ENCODE measurements at regions not wholly inside any gene's neighbourhood (a gene's known extent, or its start where the extent isn't known, plus 50 kb on each side); places are given as distances from the start of the nearest gene placed in this dataset.

DNA sequence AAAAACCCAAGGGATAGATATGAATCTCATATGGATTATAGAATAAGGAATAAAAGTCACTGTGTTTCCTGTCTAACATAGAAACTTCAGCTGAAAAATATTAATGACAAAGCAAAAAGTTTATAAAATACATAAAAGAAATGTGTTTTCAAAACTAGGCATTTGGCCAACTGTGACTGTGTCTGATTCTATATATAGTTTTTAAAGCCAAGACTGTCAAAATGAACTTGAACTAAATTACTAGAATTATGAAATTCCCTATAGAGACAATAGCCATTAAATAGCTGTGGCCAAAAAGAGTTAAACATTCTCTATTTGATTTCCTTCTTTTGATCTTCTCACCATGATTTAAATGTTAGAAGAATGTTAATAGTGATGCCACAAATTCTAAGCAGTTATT, 311.2 kb upstream of the SEMA3D start:
- DNase-seq (ENCODE audit: low spot score) = no peak

DNA sequence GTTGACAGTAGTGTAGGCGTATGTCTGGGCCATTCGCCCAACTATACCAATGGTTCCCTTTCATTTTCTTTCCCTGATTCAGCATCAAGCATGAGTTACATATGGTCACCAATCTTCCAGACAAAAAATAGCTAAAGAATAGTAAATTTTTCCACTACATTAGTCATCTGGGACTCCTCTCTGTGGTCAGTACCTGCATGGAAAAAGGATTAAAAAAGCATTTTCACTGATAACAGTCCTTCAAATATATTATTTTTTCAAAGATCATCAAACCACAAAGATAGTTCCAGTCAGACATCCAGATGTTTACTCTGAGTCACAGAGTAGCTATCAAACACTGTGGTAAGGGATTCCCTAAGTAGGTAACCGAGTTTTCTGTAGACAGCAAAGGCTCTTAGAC, 302.6 kb upstream of the SEMA3D start:
- DNase-seq (ENCODE audit: low spot score) = no peak

DNA sequence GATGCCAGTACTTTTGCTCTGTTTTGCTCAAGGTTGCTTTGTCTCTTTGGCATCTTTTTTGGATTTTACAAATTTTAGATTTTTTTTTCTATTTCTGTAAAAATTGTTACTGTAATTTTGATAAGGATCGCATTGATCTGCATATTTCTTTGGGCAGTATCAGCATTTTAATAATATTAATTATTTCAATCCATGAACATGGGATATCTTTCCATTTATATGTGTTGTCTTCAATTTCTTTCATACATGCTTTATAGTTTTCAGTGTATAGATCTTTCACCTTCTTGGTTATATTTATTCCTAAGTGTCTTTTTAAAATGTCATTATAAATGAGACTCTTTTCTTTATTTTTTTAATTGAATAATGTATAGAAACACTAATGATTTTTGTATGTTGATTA, 301.6 kb upstream of the SEMA3D start:
- no peak for DNase-seq (ENCODE audit: low spot score)

DNA sequence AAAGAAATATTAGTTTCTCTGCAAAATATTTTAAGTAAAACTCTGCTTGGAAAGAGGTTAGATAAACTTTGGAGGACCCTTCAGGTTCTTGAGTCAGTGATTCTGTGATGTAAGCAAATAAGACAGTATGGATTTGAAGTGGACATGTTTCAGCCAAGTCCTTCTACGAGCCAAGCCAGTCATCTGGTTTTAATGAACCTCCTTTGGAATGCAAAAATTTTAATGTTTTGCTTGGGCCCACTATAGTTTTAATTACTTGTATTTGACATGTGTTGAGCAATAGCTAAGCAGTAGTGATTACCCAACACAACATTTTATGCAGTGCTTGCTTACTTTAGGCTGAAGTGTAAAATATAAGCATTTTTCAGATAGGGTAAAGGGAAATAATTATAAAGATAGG, 296.3 kb upstream of the SEMA3D start:
- no peak for DNase-seq (ENCODE audit: low spot score)

DNA sequence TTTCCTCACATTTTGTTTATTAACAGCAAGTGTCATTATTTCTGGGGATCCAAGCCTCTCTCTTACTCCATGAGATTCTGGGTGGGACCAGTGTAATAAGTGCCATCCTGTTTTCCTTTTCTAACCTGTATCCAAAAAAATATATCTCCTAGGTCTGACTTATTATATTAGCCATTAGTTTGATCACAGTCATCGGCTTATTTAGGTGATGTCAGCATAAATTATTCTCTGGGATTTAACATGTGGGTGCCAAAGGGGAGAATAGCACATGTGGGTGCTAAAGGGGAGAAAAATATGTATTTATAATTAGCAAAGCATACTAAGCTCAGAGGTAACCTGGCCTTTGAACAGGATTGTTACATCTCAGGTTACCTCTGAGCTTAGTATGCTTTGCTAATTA, 293.8 kb upstream of the SEMA3D start:
- DNase-seq (ENCODE audit: low spot score) = no peak

DNA sequence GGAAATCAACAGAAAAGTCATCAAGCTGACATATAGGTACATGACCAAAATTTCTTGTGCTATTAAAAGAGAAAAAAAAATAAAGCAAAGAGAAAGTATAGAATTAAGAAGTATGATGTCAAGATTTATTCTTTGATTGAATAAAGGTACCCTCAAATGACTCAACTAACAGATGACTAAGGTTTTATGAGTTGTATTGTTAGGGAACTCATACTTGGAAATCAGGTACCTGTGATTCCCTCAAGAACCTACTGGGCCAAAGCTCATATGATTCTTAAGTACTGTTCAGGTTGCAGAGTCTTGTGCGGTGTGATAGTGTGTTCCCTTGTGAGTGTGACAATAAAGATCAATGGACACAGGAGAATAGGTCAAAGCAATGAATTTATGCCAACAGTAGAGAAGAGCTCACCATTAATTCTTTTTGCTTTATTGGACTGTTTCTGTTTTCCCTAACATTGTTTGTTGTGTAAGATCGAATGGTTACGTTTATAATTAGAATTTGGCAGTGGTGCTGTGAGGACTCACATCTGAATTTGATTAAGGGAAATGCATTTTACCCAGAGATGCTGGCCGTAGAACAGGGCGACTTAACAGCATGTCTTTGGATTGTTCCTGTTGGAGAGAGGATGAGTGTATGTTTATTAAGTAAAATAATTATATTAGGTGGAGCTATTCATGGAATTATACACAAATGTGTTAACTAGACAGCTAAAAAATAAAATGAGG, 293.2 kb upstream of the SEMA3D start:
- no peak for DNase-seq (ENCODE audit: low spot score)

DNA sequence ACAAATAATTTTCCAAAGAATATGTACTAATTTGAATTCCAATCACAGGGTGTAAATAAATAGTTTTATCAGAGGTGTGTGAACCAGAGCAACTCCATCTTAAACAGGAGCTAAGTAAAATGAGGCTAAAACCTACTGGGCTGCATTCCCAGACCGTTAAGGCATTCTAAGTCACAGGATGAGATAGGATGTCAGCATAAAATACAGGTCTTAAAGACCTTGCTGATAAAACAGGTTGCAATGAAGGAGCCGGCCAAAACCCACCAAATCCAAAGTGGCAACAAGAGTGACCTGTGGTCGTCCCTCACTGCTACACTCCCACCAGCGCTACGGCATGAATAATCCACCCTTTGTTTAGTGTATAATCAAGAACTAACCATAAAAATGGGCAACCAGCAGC, 291.7 kb upstream of the SEMA3D start:
- no peak for DNase-seq (ENCODE audit: low spot score)

DNA sequence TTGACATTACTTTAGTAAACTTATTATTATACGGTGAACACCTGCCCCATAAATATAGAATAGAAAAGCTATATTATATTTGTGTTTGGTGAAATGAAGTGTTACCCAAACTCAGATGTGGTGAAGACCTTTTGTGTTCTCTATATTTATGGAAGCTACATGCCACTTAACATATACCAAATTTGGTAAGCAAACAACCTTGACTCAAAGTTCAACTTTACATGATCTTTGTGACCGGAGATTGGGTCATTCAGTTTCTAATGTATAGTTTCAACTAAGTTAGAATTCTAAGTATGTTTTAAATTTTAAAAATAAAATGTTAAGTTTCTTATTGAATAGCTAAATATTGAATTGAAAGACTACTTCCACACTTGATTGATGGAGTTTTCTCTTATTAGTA, 288.6 kb upstream of the SEMA3D start:
- DNase-seq (ENCODE audit: low spot score) = no peak

DNA sequence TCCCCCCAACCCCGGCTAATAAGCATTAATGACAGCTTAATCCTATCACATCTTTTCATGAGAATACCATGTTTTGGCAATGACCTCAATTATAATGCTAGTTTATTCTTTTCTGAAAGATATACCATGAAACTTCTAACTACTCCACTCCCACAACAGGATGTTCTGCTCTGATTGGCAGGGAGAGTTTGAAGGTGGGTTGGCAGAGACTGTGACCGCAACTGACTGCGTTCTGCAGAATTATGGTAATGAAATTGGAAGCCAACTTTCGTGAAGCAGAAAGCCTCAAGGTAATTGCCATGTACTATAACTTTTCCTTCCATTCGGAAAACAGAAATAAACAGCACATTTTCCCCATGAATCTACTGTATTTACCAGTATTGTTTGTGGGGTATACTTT, 288.2 kb upstream of the SEMA3D start:
- DNase-seq (ENCODE audit: low spot score) = no peak

DNA sequence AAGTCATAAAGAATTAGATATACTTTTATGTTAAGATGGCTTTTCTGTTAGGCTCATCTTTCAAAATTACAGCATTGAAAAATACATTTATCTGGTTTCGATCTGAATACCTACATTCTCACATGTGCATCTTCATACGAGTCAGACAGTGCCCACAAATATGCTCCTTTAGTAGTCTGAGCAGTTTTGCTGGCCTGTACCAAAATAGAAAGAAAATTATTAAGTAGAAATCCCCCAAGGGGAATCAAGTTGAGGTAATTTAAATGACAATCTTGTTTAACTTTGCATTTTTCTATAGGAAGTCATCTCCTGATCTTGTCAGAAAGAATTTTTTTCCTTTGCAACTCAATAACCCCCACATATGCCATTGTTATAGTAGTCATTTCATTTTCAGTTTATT, 287.4 kb upstream of the SEMA3D start:
- DNase-seq (ENCODE audit: low spot score) = no peak

DNA sequence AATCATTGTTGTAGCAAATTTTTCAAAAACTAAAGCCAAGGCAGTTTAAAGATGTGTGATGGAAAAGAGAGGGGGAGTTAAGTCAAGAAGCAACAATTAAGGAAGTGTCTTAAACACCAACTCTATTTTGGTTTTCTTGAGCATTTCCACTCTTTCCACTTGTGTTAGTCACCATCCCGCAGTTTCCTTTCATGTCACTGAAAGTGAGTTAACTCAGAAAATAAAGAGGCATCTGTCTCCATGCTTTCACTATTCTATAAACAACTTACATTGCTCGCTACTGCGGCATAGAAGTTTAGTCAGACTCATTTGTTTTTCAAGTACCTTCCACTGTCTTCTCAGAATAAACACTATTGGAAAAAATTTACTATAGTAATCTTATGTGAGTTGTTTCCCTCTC, 284.9 kb upstream of the SEMA3D start:
- DNase-seq (ENCODE audit: low spot score) = no peak

DNA sequence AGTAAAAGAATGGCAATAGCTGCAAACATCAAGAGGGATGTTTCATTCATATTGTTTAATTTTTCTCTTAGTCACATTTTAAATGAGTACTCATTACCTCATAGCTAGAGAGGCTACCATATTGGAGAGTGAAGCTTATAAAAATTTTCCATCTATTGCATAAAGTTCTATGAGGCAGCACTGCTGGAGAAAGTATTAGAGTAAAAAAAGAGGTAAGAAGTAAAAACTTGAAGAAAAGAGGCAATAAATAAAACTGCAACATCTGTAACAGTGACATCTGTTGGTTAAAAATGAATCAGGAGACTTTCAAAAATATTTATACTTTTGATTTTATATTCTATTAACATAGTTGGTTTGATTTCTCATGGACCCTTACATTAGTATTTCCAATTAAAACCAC, 284.5 kb upstream of the SEMA3D start:
- no peak for DNase-seq (ENCODE audit: low spot score)

DNA sequence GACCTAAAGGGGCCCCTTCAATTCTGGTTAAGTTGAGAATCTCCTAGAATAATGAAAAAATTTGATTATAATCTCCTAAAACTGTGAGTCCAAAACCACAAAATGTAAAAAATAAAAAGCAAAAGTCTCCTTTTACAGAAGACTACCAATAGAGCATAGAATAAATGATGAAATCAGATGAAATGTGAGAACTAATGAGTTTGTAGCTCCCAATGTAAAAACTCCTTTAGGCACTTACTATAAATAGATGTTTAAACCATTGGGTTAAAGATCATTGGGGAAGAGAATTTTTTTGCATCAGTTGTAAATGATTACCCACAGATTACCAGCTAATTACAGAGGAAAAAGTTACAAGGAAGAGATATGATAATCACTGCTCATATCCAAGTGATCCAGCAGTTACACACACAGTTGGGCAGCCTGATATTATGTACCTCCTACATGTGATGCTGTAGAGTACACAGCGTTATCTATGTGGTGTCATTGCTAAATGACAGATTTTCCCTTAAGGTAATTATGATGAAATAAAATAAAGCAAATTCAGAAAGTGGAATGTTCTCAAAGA, 282.7 kb upstream of the SEMA3D start:
- no peak for DNase-seq (ENCODE audit: low spot score)

DNA sequence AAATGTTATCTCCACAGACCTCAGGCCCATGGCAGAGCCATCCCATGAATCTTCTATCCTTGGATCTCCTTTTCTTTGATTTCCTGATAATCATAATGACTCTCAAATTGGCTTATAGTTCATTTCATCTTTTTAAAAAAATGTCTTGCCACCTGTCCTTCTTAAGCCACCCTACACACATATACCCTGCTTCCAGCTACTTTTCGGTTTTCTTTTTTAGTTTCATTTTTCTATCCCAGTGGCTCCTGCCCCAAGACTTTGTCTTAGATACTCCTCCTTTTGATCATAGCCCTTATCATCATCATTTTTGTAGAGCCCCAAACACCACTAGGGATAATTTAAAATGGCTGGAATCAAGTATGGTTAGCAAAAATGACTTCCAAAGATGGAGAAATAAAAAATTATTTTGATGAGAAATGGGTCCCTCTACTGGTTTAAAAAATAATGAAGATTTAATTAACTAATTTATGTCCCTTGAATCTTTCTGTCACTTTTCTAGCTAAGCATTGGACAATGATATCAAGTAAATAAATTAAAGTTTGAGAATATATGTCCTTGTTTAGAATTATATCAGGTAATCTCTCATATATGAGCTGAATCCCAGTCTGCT, 277.3 kb upstream of the SEMA3D start:
- DNase-seq (ENCODE audit: low spot score) = no peak

DNA sequence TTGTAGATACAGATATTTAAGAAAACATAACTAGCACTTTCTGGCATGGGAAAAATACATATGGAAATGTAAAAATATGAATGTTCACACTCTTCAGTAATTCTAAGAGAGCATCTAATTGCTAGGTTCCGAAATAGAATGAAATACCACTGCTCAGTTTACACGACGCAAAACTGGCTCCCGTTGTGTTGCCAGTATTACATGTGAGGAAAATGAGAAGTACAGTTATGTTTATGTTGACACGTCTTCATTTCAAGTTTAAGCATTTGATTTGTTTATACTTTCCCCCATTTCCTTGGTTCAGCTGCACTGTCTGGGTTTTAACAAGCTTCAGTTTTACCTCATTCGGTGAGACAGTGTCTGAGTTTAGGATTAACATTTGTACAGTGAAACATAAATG, 275.8 kb upstream of the SEMA3D start:
- DNase-seq (ENCODE audit: low spot score) = no peak

DNA sequence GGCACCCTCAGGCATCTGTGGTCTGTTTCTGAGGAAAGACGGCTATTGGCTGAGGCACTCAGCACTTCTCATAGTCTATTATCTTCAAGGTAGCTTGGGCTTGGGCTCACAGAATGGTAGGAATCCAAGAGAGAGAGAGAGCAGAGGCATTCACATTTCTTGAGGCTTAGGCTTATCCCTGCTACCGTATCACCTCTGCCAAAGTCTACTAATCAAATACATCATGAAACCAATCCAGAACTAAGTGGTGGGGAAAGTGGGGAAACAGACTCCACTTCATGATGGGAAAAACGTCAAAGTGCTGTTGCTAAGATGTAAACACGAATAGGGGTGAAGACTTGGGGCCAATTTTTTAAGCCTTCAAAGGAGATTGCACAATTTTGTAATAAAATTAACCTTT, 271.1 kb upstream of the SEMA3D start:
- DNase-seq (ENCODE audit: low spot score) = no peak

DNA sequence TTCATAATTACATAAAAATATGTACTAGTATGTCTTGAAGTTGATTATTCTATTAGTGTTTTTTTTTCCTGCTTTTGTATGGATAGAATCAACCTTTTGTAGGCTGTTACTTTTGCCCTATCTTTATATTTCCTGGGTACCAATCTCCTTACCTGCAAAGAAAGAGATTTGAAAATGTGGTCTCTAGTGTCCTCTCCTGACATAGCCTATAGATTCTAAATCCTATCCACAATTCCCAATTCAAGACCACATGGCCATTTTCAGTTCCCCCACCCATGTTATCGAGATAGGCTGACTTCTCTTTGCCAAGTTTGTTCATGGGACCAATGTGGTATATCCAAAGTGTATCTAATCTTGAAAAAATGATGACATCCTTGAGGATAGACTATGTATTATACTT, 269.4 kb upstream of the SEMA3D start:
- DNase-seq (ENCODE audit: low spot score) = no peak

DNA sequence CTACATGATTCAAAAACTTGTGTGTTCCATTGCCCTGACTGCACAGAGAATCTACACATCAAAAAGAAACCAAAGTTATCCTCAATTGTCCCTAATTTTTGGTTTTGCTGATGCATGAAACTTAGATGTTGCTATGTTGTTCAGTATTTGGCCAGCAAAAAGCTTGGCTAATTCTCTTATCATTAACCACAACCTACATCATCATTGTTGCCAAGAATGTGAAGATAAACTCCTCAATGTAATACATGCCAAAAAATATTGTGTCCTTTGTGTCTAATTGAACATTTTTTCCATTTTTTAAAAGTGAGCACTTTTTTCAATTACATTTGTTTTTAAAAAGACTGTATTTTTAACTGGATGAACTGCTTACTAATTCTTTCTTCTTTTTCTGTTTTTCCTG, 268.0 kb upstream of the SEMA3D start:
- DNase-seq (ENCODE audit: low spot score) = no peak

DNA sequence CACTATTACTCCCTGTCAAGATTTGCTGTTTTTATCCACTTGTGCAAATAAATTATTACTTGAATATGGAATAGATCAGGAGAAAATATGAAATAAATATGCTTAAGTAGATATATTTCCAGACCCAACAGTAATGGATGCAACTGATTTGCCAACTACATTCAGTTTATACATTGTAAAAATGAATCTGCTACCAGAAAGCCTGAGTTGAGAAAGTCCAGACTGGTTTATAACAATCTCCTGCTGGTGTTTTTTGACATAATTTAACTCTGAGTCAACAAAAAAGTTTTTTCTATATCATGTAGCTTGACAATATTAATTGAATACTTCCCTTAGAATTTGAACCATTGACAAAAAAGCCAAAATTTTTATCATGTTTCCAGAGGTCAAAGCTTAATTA, 265.8 kb upstream of the SEMA3D start:
- DNase-seq (ENCODE audit: low spot score) = no peak

DNA sequence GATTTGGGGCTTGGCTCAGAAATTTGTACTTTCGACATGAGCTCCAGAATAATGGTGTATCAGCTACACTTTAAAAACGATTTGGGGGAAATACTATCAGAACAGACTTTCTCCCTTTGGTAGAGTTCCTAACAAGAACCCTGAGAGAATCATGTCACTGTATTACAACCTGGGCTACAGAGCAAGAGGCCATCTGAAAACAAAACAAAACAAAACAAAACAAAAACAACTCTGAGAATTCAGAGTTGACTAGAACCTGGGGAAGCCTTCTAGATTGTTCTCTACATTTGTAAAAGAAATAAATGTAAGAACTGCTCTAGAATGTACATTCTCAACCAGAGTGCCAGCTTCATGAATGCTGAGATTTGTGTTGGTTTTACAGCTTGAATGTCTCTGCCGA, 262.6 kb upstream of the SEMA3D start:
- DNase-seq (ENCODE audit: low spot score) = no peak

DNA sequence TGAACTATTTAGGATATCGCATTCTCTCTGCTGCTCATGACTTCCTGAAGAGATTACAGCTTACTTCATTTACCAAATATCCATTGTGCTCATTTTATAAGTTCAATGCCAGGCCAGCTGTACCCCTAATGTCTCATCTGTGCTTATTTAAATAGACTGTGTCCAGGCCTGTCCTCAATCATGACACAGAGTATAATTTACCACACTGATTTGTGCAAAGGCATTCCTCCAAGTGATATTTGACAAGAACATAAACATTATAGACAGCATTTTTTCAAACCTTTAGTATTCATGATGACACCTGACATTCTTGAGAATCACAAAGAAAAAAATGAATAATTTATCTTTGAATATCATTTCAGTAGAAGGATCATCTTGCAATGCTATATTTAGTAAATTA, 260.1 kb upstream of the SEMA3D start:
- DNase-seq (ENCODE audit: low spot score) = no peak

DNA sequence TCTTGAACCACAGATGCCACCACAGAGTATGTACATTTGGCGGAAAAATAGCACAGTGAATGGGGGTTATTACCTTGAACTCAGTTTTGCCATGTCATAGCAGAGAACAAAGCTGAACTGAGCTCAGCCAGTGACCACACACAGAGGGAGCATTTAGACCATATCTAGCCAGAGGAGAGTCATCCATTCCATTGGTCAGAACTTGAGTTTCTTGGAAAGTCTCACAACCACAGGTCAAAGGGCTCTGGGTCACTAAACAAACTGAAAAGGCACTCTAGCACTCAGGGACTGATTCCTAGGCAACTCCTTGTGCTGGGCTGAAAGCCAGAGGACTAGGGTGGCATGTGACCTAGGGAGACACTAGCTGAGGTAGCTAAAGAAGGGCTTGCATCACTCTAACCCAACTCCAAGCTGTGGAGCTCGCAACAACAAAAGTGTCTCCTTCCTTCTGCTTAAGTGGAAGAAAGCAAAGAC, 239.7 kb upstream of the SEMA3D start:
- no peak for DNase-seq (ENCODE audit: low spot score)

DNA sequence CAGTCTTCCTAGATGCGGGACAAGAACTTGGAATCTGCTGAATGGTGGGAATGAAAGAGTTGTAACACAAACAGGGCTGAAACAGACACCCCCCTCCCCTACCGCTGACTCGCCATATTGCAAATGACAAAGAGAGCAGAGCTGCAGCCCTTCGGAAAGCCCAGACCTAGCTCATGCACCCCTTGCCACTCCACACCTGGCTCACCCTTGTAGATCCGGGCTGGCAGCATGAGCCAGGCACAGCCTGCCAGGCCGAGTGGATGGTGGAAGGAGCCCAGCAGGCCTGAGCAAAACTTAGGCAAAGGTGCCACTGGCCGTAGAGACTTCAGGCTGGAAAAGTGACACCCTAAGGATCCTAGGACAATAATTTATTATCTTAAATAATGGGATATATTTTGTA, 237.4 kb upstream of the SEMA3D start:
- DNase-seq (ENCODE audit: low spot score) = no peak
